ENCODE measurements at regions not wholly inside any gene's neighbourhood (a gene's known extent, or its start where the extent isn't known, plus 50 kb on each side); places are given as distances from the start of the nearest gene placed in this dataset.

- DNase-seq, result no peak
Observed at GRCh38 chr3:189455641-189456417, 175.4 kb upstream of the TP63 start.

GRCh38 chr3:189457201-189457607 is 174.0 kb upstream of the TP63 start:
- no peak for DNase-seq

- no peak for DNase-seq
Observed at GRCh38 chr3:189457631-189458412, 173.4 kb upstream of the TP63 start.

- DNase-seq, result no peak
Observed at GRCh38 chr3:189458528-189458927, 172.7 kb upstream of the TP63 start.

- DNase-seq, result no peak
Observed at GRCh38 chr3:189459231-189459630, 172.0 kb upstream of the TP63 start.

- no peak for DNase-seq
Observed at GRCh38 chr3:189460511-189460910, 170.7 kb upstream of the TP63 start.

- DNase-seq, result no peak
Observed at GRCh38 chr3:189464799-189465198, 166.4 kb upstream of the TP63 start.

GRCh38 chr3:189466004-189466403 is 165.2 kb upstream of the TP63 start:
- DNase-seq, result no peak

- no peak for DNase-seq
Observed at GRCh38 chr3:189467451-189467850, 163.7 kb upstream of the TP63 start.

GRCh38 chr3:189474944-189475343 is 156.2 kb upstream of the TP63 start:
- no peak for DNase-seq

GRCh38 chr3:189477614-189478013 is 153.6 kb upstream of the TP63 start:
- no peak for DNase-seq

- no peak for DNase-seq
Observed at GRCh38 chr3:189486556-189486955, 144.6 kb upstream of the TP63 start.

GRCh38 chr3:189488241-189488767 is 142.9 kb upstream of the TP63 start:
- no peak for DNase-seq

GRCh38 chr3:189490337-189490736 is 140.9 kb upstream of the TP63 start:
- DNase-seq, result no peak

- no peak for DNase-seq
Observed at GRCh38 chr3:189490749-189491148, 140.4 kb upstream of the TP63 start.

- no peak for DNase-seq
Observed at GRCh38 chr3:189491831-189492230, 139.4 kb upstream of the TP63 start.

GRCh38 chr3:189493271-189493670 is 137.9 kb upstream of the TP63 start:
- no peak for DNase-seq

- no peak for DNase-seq
Observed at GRCh38 chr3:189494632-189495031, 136.6 kb upstream of the TP63 start.

- no peak for DNase-seq
Observed at GRCh38 chr3:189496375-189497138, 134.6 kb upstream of the TP63 start.

- no peak for DNase-seq
Observed at GRCh38 chr3:189498995-189499704, 132.0 kb upstream of the TP63 start.

- DNase-seq, result no peak
Observed at GRCh38 chr3:189500299-189500698, 130.9 kb upstream of the TP63 start.

- DNase-seq, result no peak
Observed at GRCh38 chr3:189500798-189501495, 130.2 kb upstream of the TP63 start.
